HG03439 (cell line): ENCODE measurements at regions not wholly inside any gene's neighbourhood (a gene's known extent, or its start where the extent isn't known, plus 50 kb on each side); places are given as distances from the start of the nearest gene placed in this dataset.

Experiments
- ATAC-seq: cut with Tn5 transposase; IDR thresholded peaks from one replicate; pipeline ENCODE4 v1.9.1; 2021; ENCODE audit warnings: mild to moderate bottlenecking, moderate library complexity; ENCODE audit not compliant: unreplicated experiment

GRCh38 chr21:28671549-28672195, 321.0 kb downstream of the LTN1 start:
- ATAC-seq: no peak

GRCh38 chr21:28669971-28670653, 322.6 kb downstream of the LTN1 start:
- no peak for ATAC-seq

GRCh38 chr21:28669321-28669720, 323.4 kb downstream of the LTN1 start:
- ATAC-seq: no peak

- ATAC-seq: no peak
These were observed 328.9 kb downstream of the LTN1 start for GRCh38 chr21:28663754-28664153.

- no peak for ATAC-seq
These were observed 329.5 kb downstream of the LTN1 start for GRCh38 chr21:28663111-28663693.

GRCh38 chr21:28657566-28657965, 335.1 kb downstream of the LTN1 start:
- ATAC-seq: no peak

GRCh38 chr21:28655471-28655870, 337.2 kb downstream of the LTN1 start:
- no peak for ATAC-seq

- ATAC-seq: no peak
These were observed 338.3 kb downstream of the LTN1 start for GRCh38 chr21:28654406-28654805.

- no peak for ATAC-seq
These were observed 347.9 kb downstream of the LTN1 start for GRCh38 chr21:28644762-28645161.

- no peak for ATAC-seq
These were observed 349.8 kb downstream of the LTN1 start for GRCh38 chr21:28642891-28643290.

GRCh38 chr21:28641731-28642130, 350.9 kb downstream of the LTN1 start:
- no peak for ATAC-seq

GRCh38 chr21:28640326-28640725, 352.4 kb downstream of the LTN1 start:
- ATAC-seq: no peak

- no peak for ATAC-seq
These were observed 352.9 kb downstream of the LTN1 start for GRCh38 chr21:28639737-28640136.

- ATAC-seq: no peak
These were observed 355.7 kb downstream of the LTN1 start for GRCh38 chr21:28636752-28637691.

- ATAC-seq: no peak
These were observed 357.1 kb downstream of the LTN1 start for GRCh38 chr21:28635541-28635940.

- ATAC-seq: no peak
These were observed 358.7 kb downstream of the LTN1 start for GRCh38 chr21:28633839-28634555.

GRCh38 chr21:28632755-28633408, 359.8 kb downstream of the LTN1 start:
- no peak for ATAC-seq

GRCh38 chr21:28627691-28628090, 365.0 kb downstream of the LTN1 start:
- ATAC-seq: no peak

GRCh38 chr21:28627261-28627660, 365.4 kb downstream of the LTN1 start:
- ATAC-seq: no peak

- ATAC-seq: no peak
These were observed 368.1 kb downstream of the LTN1 start for GRCh38 chr21:28624626-28625025.
